Heart left ventricle (tissue), 16 donors: ENCODE measurements at regions not wholly inside any gene's neighbourhood (a gene's known extent, or its start where the extent isn't known, plus 50 kb on each side); places are given as distances from the start of the nearest gene placed in this dataset.

Experiments used
- ATAC-seq, 4 donors: fragments of 200-7000 bp; cut with Tn5 transposase; one replicate each; pipeline ENCODE4 v1.9.1; 2020 to 2022; ENCODE audit warnings: moderate library complexity in 4 of 4, mild to moderate bottlenecking in 3 of 4, moderate number of reproducible peaks in 1 of 4
- DNase-seq, 5 donors: peaks; one replicate each; pipeline ENCODE4 v3.0.0-alpha.2; 2020
- H3K27ac ChIP-seq, 12 donors: fragments of 200-600 bp; sonication (generic) in 4 of 12; one replicate each; pipeline versions ENCODE4 v1.5.0 to v1.8.0; 2016 to 2022; ENCODE audit warnings: mild to moderate bottlenecking in 2 of 12
- H3K27me3 ChIP-seq, 9 donors: fragments of 200-600 bp; sonication (generic) in 2 of 9; one replicate each; pipeline versions ENCODE4 v1.5.1 to v1.8.0; 2016 to 2022; ENCODE audit warnings: mild to moderate bottlenecking in 3 of 9
- H3K36me3 ChIP-seq, 9 donors: fragments of 200-600 bp; sonication (generic) in 2 of 9; one replicate each; pipeline versions ENCODE4 v1.5.0 to v1.8.0; 2018 to 2022; ENCODE audit warnings: mild to moderate bottlenecking in 2 of 9
- H3K4me1 ChIP-seq, 12 donors: fragments of 200-600 bp; sonication (generic) in 4 of 12; one replicate each; pipeline versions ENCODE4 v1.5.0 to v1.8.0; 2016 to 2022; ENCODE audit warnings: mild to moderate bottlenecking in 3 of 12
- H3K4me3 ChIP-seq, 12 donors: fragments of 200-600 bp; sonication (generic) in 4 of 12; one replicate each; pipeline versions ENCODE4 v1.5.0 to v1.8.0; 2017 to 2022; ENCODE audit warnings: mild to moderate bottlenecking in 9 of 12, moderate library complexity in 4 of 12
- H3K9me3 ChIP-seq, 12 donors: fragments of 200-600 bp; sonication (generic) in 4 of 12; one replicate each; pipeline versions ENCODE4 v1.5.0 to v1.8.0; 2016 to 2022; ENCODE audit warnings: mild to moderate bottlenecking in 1 of 12
- POLR2A ChIP-seq, 2 donors: fragments of 450-650 bp; IDR thresholded peaks; one replicate each; pipeline ENCODE4 v1.6.1; 2017; ENCODE audit warnings: antibody characterized with exemption in 2 of 2, mild to moderate bottlenecking in 2 of 2, moderate library complexity in 2 of 2
- WGBS, 4 donors: extraction: QIAGEN DNeasy Blood & Tissue Kit in 2 of 4; methylation state at CpG; one replicate each; pipeline versions ENCODE4 v1.1.5 to v1.1.7; 2013 to 2018; 5-methylcytosine and 5-hydroxymethylcytosine counted together
- intact Hi-C, 10 donors: fragments of 100-400 bp; cut with DNase I; formaldehyde crosslinking; loops; one replicate each; pipeline versions ENCODE4 v1.11.1 to v1.14.2; 2022
- TF ChIP-seq, protein P1 (sequence below), 12 donors: fragments of 200-600 bp; sonication (generic) in 4 of 12; IDR thresholded peaks; one replicate each; pipeline versions ENCODE4 v1.5.0 to v1.8.0; 2018 to 2022; ENCODE audit warnings: antibody characterized with exemption in 12 of 12, mild to moderate bottlenecking in 5 of 12
- donor health status: ischemic (EF 13 %, LVEDD 7.1; RV severe dilation, severe dysfunction).
- donor health status: healthy with polysubstance abuse.
- donor health status: DM: no; HTN: yes; CAD: no.
- donor health status: DM: no; HTN: no; CAD: no.
- donor health status: ischemic (EF 25% LVEDD 6.9; RV normal size, moderate dysfunction).
- donor health status: ischemic (EF 25% LVEDD 5.7; RV mildly dilated, moderate dysfunction).
- donor health status: healthy.
- donor health status: DM: yes; HTN: yes; CAD: no.
- donor health status: ischemic (EF 35%, LVEDD 5.7; RV mildly dilated, moderate dysfunction).
- donor health status: nonischemic (EF 11% LVEDD 7.7; RV severe dilation, severe dysfunction).
- donor health status: DM: yes; HTN: yes; CAD: no.
- donor health status: PGD.
- donor health status: ischemic (EF 29% LVEDD 5.4; RV normal size, mild dysfunction).
- donor health status: nonischemic (EF 23%, LVEDD 6.1; RV moderate dilation, normal function).

DNA sequence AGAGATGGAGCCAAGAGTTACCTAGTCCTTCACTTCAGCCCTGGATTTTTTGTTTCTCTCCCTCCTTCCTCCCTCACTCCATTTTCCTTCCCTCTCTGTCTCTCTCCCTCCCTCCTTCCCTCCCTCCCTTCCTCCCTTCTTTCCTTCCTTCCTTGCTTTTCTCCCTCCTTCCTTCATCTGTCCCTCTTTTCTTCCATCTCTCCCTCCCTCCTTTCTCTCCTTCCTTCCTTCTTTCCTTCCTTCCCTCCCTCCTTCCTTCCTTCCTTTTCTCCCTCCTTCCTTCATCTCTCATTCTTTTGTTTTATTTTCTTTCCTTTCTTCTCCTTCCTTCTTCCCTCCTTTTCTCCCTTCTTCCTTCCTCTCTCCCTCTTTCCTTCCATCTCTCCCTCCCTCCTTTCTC, 283.5 kb downstream of the MAF start:
- H3K9me3 ChIP-seq, result no peaks in the 10 kb centered on the region
- no peak for TF ChIP-seq POLR2A (IDR thresholded peaks at IDR 0.05)
- no peak for DNase-seq
- ATAC-seq, result no peak
- H3K27ac ChIP-seq, result no peak overlapping the region
- H3K27me3 ChIP-seq, result peaks cover 0 to 23% (median 3%) of the 10 kb centered on the region in 9 donors
- H3K36me3 ChIP-seq, result no peaks in the 10 kb centered on the region
- H3K4me3 ChIP-seq, result no peak overlapping the region
- intact Hi-C loops, result no loop called here
- peaks cover 0 to 9% (median 0%) of the 10 kb centered on the region in 12 donors for H3K4me1 ChIP-seq

- Histone ChIP-seq H3K27me3 (peaks cover 0 to 24% (median 3%) of the 10 kb centered on the region in 9 donors), H3K27ac (no peak overlapping the region), H3K4me3 (no peak overlapping the region), H3K4me1 (peaks cover 0 to 9% (median 0%) of the 10 kb centered on the region in 12 donors), H3K36me3 (no peaks in the 10 kb centered on the region), H3K9me3 (no peaks in the 10 kb centered on the region)
- 80 to 91% (median 84%) methylated on average over 8 of the region's 8 CpGs for WGBS, 4 donors
- TF ChIP-seq POLR2A (IDR thresholded peaks at IDR 0.05), result no peak
- TF ChIP-seq, protein P1, sequence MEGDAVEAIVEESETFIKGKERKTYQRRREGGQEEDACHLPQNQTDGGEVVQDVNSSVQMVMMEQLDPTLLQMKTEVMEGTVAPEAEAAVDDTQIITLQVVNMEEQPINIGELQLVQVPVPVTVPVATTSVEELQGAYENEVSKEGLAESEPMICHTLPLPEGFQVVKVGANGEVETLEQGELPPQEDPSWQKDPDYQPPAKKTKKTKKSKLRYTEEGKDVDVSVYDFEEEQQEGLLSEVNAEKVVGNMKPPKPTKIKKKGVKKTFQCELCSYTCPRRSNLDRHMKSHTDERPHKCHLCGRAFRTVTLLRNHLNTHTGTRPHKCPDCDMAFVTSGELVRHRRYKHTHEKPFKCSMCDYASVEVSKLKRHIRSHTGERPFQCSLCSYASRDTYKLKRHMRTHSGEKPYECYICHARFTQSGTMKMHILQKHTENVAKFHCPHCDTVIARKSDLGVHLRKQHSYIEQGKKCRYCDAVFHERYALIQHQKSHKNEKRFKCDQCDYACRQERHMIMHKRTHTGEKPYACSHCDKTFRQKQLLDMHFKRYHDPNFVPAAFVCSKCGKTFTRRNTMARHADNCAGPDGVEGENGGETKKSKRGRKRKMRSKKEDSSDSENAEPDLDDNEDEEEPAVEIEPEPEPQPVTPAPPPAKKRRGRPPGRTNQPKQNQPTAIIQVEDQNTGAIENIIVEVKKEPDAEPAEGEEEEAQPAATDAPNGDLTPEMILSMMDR (IDR thresholded peaks at IDR 0.05), result no peak
- intact Hi-C loops, result no loop called here
- no peak for DNase-seq
- ATAC-seq, result no peak
These were observed 284.5 kb downstream of the MAF start for GRCh38 chr16:79316004-79316458.

DNA sequence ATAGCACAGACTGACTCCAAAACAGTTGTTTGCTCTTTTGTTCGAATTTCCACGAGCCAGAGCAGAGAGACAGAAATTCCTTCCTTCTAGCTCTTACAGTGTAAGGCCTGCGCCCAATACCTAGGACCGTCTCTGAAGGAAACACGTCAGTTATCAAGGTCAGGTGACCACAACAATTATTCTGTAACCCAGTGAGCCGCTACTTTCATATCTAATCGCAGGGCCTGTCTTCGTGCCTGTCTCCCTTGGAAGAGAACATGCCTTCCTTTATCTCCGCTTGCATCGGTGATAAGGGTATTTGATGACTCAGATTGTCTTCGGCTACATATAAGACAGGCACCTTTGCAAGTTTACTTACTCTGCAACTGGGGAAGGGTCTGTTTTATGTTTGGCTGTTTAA, 288.0 kb downstream of the MAF start:
- no peak overlapping the region for H3K4me3 ChIP-seq
- intact Hi-C loops, result no loop called here
- H3K27me3 ChIP-seq, result peaks cover 0 to 17% (median 0%) of the 10 kb centered on the region in 9 donors
- 53 to 63% (median 54%) methylated on average over 11 of the region's 11 CpGs for WGBS, 4 donors
- no peak overlapping the region for H3K27ac ChIP-seq
- ATAC-seq, result no peak
- DNase-seq, result no peak
- TF ChIP-seq, protein P1 (IDR thresholded peaks at IDR 0.05), result no peak
- TF ChIP-seq POLR2A (IDR thresholded peaks at IDR 0.05), result no peak
- peaks cover 0 to 9% (median 0%) of the 10 kb centered on the region in 12 donors for H3K4me1 ChIP-seq
- H3K36me3 ChIP-seq, result no peaks in the 10 kb centered on the region
- H3K9me3 ChIP-seq, result no peaks in the 10 kb centered on the region

DNA sequence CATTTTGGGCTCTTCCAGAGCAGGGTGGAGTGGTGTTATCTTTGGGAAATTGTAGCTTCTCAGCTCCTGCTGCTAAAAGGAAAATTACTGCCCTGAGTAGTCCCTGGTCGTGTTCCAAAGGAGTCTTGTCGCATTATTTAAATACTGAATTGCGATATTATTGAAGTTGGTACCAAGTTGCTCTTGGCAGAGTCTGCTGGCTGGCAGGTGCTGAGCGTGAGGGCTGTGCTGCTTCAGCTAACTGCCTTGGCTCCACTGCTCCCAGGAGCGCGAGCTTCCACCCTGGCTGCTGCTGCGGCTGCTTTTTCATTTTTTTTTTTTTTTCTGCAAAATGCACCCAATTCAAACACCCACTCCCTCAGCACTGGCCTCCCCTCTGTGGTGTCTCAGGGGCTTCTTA, 289.8 kb downstream of the MAF start:
- TF ChIP-seq, protein P1 (IDR thresholded peaks at IDR 0.05), result no peak
- no peak for TF ChIP-seq POLR2A (IDR thresholded peaks at IDR 0.05)
- WGBS, 4 donors, result 84 to 89% (median 88%) methylated on average over 7 of the region's 7 CpGs
- ATAC-seq (no peak), DNase-seq (no peak)
- H3K27me3 ChIP-seq, result peaks cover 0 to 11% (median 0%) of the 10 kb centered on the region in 9 donors
- no peak overlapping the region for H3K4me3 ChIP-seq
- no peaks in the 10 kb centered on the region for H3K36me3 ChIP-seq
- intact Hi-C loops, result no loop called here
- peaks cover 0 to 14% (median 0%) of the 10 kb centered on the region in 12 donors for H3K4me1 ChIP-seq
- no peaks in the 10 kb centered on the region for H3K9me3 ChIP-seq
- H3K27ac ChIP-seq, result no peak overlapping the region

DNA sequence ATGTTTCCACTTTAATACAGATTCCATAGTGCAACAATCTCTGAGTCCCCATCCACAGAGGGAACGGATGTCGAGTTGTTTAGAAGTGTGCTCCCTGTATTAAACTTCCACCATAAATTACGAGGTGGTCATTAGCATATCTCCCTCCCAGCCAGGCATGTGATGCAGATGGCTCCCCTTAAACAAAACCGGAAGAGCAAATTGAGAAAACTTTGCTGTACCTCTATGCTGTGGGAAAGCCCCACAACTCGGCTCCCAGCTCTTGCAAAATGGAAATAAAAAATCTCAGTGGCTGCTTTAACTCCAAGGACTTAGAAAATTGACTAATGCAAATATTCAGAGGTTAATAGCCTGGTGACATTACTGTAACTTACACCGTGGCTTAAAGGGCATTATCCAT, 290.9 kb downstream of the MAF start:
- DNase-seq (no peak), ATAC-seq (no peak)
- H3K4me3 ChIP-seq, result no peak overlapping the region
- no peak overlapping the region for H3K27ac ChIP-seq
- H3K4me1 ChIP-seq, result peaks cover 0 to 8% (median 0%) of the 10 kb centered on the region in 12 donors
- intact Hi-C loops, result no loop called here
- H3K9me3 ChIP-seq, result no peaks in the 10 kb centered on the region
- no peaks in the 10 kb centered on the region for H3K36me3 ChIP-seq
- WGBS, 4 donors, result 71 to 82% (median 76%) methylated on average over 6 of the region's 6 CpGs
- no peak for TF ChIP-seq POLR2A (IDR thresholded peaks at IDR 0.05)
- TF ChIP-seq, protein P1 (IDR thresholded peaks at IDR 0.05), result no peak
- peaks cover 0 to 11% (median 0%) of the 10 kb centered on the region in 9 donors for H3K27me3 ChIP-seq
